Erythroblast (primary cell): ENCODE measurements at regions not wholly inside any gene's neighbourhood (a gene's known extent, or its start where the extent isn't known, plus 50 kb on each side); places are given as distances from the start of the nearest gene placed in this dataset.
"Not testable (repeated sequence)": the region's sequence is repeated elsewhere in the genome, so short reads cannot be mapped to it uniquely, and the experiment has no call there.

Experiments
- GATA1 ChIP-seq: IDR thresholded peaks from 2 replicates; pipeline ENCODE4 v1.6.1; 2011; ENCODE audit warnings: low read depth, mild to moderate bottlenecking, control low read depth, low read length, moderate library complexity
- POLR2A ChIP-seq: IDR thresholded peaks from 2 replicates; pipeline ENCODE4 v1.6.1; 2011; ENCODE audit warnings: mild to moderate bottlenecking, low read length

DNA sequence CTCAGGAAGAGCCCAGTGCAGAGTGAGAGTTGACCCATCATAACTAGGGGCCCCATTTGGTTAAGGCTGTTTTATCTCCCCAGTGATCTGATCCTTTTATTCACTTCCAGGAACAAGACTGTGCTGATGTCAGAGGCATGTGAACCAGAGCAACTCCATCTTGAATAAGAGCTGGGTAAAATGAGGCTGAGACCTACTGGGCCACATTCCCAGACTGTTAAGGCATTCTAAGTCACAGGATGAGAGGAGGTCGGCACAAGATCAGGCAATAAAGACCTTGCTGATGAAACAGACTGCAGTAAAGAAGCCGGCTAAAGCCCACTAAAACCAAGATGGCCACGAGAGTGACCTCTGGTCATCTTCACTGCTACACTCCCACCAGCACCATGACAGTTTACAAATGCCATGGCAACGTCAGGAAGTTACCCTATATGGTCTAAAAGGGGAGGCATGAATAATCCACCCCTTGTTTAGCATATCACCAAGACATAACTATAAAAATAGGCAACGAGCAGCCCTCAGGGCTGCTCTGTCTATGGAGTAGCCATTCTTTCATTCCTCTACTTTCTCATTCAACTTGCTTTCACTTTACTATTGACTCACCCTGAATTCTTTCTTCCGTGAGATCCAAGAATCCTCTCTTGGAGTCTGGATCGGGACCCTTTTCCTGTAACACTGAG is 55.3 kb upstream of the CHST15 start:
- TF ChIP-seq POLR2A, GATA1: not testable (repeated sequence)
